Omental fat pad (tissue), 3 donors: ENCODE measurements at regions not wholly inside any gene's neighbourhood (a gene's known extent, or its start where the extent isn't known, plus 50 kb on each side); places are given as distances from the start of the nearest gene placed in this dataset.
A peak's percentile ranks its signal among the peaks of the same experiment; 100 is the strongest.
"Not testable (repeated sequence)": the region's sequence is repeated elsewhere in the genome, so short reads cannot be mapped to it uniquely, and the experiment has no call there.

Experiments
- ATAC-seq: fragments of 150-250 bp; one replicate; pipeline ENCODE4 v1.9.1; 2016; ENCODE audit warnings: mild to moderate bottlenecking, moderate library complexity; ENCODE audit not compliant: low FRiP score
- DNase-seq: peaks from one replicate; pipeline ENCODE4 v3.0.0-alpha.2; 2019; ENCODE audit warnings: low spot score
- CTCF ChIP-seq, 3 donors: fragments of 450-650 bp; IDR thresholded peaks; one replicate each; pipeline ENCODE4 v1.5.1; 2016 to 2017; ENCODE audit warnings: antibody characterized with exemption in 3 of 3, mild to moderate bottlenecking in 3 of 3, moderate library complexity in 2 of 3

- no peak for DNase-seq
- TF ChIP-seq CTCF (IDR thresholded peaks at IDR 0.05), result no peak
- ATAC-seq, result no peak
These were observed 117.4 kb upstream of the SMURF2 start for GRCh38 chr17:64779376-64780095.

GRCh38 chr17:64779098-64779375 lies 116.9 kb upstream of the SMURF2 start:
- not testable (repeated sequence) for DNase-seq, ATAC-seq

- DNase-seq, result no peak
- TF ChIP-seq CTCF (IDR thresholded peaks at IDR 0.05), result no peak
These were observed 116.4 kb upstream of the SMURF2 start for GRCh38 chr17:64778240-64779097.

GRCh38 chr17:64777415-64778239 lies 115.5 kb upstream of the SMURF2 start:
- ATAC-seq (no peak), DNase-seq (no peak)
- TF ChIP-seq CTCF (IDR thresholded peaks at IDR 0.05), result no peak

More at GRCh38 chr17:64778240-64779097, 116.4 kb upstream of the SMURF2 start:
- no peak for ATAC-seq

GRCh38 chr17:64776720-64777414 lies 114.8 kb upstream of the SMURF2 start:
- ATAC-seq (peak; percentile 55), DNase-seq (peak; percentile 70)
- peak in 2 of 3 donors; percentile 76 to 94 for TF ChIP-seq CTCF (IDR thresholded peaks at IDR 0.05)

GRCh38 chr17:64775701-64776570 lies 113.8 kb upstream of the SMURF2 start:
- DNase-seq, result no peak
- ATAC-seq, result no peak
- TF ChIP-seq CTCF (IDR thresholded peaks at IDR 0.05), result no peak
